ENCODE measurements at regions not wholly inside any gene's neighbourhood (a gene's known extent, or its start where the extent isn't known, plus 50 kb on each side); places are given as distances from the start of the nearest gene placed in this dataset.

DNA sequence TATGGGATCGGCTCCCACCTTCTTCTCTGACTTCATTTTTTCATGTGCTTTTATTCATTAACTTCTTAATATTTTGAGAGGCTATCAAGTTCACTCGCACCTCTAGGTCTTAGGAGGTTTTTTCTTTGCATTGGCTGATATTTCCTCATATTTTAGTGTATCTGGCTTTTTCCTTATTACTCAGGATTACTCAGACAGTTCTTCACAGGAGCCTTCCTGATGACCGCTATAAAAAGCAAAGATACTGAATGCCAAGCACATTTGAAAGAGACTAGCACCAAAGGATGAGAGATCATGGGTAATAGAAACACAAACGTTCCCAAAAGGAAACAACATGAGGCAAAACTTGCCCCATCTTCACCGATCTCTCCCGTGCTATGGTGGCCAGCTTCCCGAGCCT lies 409.2 kb upstream of the KLF6 start:
- Mint-ChIP-seq H3K27ac (ENCODE audit: unreplicated experiment) (no peak overlapping the region), H3K36me3 (ENCODE audit: low read depth, unreplicated experiment) (peaks cover 2% of the 10 kb centered on the region), H3K27me3 (ENCODE audit: low read depth, unreplicated experiment) (no peaks in the 10 kb centered on the region), H3K4me3 (ENCODE audit: unreplicated experiment) (no peak overlapping the region), H3K4me1 (ENCODE audit: low read depth, unreplicated experiment) (peaks cover 7% of the 10 kb centered on the region), H3K9me3 (ENCODE audit: unreplicated experiment) (no peaks in the 10 kb centered on the region)
- Histone ChIP-seq H3K79me2 (ENCODE audit: insufficient read depth, low read length) (no peaks in the 10 kb centered on the region), H3K4me3 (ENCODE audit: insufficient read depth, low read depth, low read length) (no peak overlapping the region), H3K36me3 (ENCODE audit: insufficient read depth, low read length) (no peaks in the 10 kb centered on the region), H3K27me3 (ENCODE audit: insufficient read depth, low read length) (no peaks in the 10 kb centered on the region), H2AFZ (ENCODE audit: low read depth, low read length) (no peak overlapping the region), H3K4me2 (ENCODE audit: low read length) (no peak overlapping the region), H4K20me1 (ENCODE audit: insufficient read depth, low read length) (no peaks in the 10 kb centered on the region), H3K27ac (ENCODE audit: low read depth, low read length) (peak overlapping the region; percentile 8), H3K9me3 (ENCODE audit: insufficient read depth, low read depth, low read length) (no peaks in the 10 kb centered on the region), H3K4me1 (ENCODE audit: insufficient read depth, low read length) (no peaks in the 10 kb centered on the region), H3K9ac (ENCODE audit: low read length) (no peak overlapping the region)
- no peak for TF ChIP-seq EZH2 (IDR thresholded peaks at IDR 0.05; ENCODE audit: insufficient read depth, low read length)
- no peak for DNase-seq (ENCODE audit: low read depth)
- FAIRE-seq, result no peak

DNA sequence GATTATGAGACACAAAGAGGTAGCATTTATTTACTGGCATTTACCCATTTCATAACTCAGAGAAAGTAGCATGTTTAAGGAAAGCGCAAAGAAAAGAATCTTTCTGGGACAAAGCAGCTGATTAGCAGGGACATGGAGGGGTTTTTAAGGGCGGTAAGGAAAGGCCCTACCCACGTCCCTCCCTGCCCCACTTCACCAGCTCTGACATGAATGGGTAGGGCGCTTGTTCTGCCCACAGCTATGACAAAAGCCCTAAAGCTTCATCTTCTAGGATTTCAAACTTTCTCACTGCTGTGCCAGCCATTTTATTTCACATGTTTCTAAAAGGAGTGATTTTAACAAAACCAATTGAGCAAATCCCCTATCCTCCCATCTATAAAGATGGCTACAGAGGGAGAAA lies 406.9 kb upstream of the KLF6 start:
- no peak for DNase-seq (ENCODE audit: low read depth)
- Mint-ChIP-seq H3K9me3 (ENCODE audit: unreplicated experiment) (no peaks in the 10 kb centered on the region), H3K4me1 (ENCODE audit: low read depth, unreplicated experiment) (peaks cover 4% of the 10 kb centered on the region), H3K27ac (ENCODE audit: unreplicated experiment) (no peak overlapping the region), H3K36me3 (ENCODE audit: low read depth, unreplicated experiment) (peaks cover 2% of the 10 kb centered on the region), H3K27me3 (ENCODE audit: low read depth, unreplicated experiment) (peaks cover under 1% of the 10 kb centered on the region), H3K4me3 (ENCODE audit: unreplicated experiment) (no peak overlapping the region)
- no peak overlapping the region for H3K27ac ChIP-seq (ENCODE audit: low read depth, low read length)
- H3K9me3 ChIP-seq (ENCODE audit: insufficient read depth, low read depth, low read length), result no peaks in the 10 kb centered on the region
- no peaks in the 10 kb centered on the region for H3K36me3 ChIP-seq (ENCODE audit: insufficient read depth, low read length)
- no peak overlapping the region for H3K4me3 ChIP-seq (ENCODE audit: insufficient read depth, low read depth, low read length)
- H2AFZ ChIP-seq (ENCODE audit: low read depth, low read length), result no peak overlapping the region
- no peaks in the 10 kb centered on the region for H3K79me2 ChIP-seq (ENCODE audit: insufficient read depth, low read length)
- no peaks in the 10 kb centered on the region for H4K20me1 ChIP-seq (ENCODE audit: insufficient read depth, low read length)
- TF ChIP-seq, protein P1, sequence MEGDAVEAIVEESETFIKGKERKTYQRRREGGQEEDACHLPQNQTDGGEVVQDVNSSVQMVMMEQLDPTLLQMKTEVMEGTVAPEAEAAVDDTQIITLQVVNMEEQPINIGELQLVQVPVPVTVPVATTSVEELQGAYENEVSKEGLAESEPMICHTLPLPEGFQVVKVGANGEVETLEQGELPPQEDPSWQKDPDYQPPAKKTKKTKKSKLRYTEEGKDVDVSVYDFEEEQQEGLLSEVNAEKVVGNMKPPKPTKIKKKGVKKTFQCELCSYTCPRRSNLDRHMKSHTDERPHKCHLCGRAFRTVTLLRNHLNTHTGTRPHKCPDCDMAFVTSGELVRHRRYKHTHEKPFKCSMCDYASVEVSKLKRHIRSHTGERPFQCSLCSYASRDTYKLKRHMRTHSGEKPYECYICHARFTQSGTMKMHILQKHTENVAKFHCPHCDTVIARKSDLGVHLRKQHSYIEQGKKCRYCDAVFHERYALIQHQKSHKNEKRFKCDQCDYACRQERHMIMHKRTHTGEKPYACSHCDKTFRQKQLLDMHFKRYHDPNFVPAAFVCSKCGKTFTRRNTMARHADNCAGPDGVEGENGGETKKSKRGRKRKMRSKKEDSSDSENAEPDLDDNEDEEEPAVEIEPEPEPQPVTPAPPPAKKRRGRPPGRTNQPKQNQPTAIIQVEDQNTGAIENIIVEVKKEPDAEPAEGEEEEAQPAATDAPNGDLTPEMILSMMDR (IDR thresholded peaks at IDR 0.05; ENCODE audit: insufficient read depth, low read depth, low read length), result no peak
- H3K27me3 ChIP-seq (ENCODE audit: insufficient read depth, low read length), result no peaks in the 10 kb centered on the region
- FAIRE-seq, result no peak
- H3K9ac ChIP-seq (ENCODE audit: low read length), result no peak overlapping the region
- no peaks in the 10 kb centered on the region for H3K4me1 ChIP-seq (ENCODE audit: insufficient read depth, low read length)
- no peak overlapping the region for H3K4me2 ChIP-seq (ENCODE audit: low read length)

DNA sequence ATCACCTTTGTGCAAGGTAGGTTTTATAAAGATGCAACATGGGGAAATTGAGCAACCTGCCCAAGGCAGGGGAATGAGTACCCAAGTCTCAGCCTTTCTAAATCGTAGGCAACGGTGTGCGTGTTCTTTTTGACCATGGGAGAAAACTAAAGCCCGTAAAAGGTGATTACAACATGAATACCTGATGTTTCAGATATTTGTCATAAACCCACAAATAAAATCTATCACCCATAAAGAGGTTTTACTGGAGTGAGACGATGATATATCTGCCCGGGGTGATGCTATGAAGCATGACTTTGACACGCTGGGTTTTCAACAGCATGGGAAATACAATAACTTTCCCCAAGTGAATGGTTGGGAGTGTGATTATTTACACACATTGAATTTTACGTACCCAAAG lies 406.3 kb upstream of the KLF6 start:
- H3K4me3 ChIP-seq (ENCODE audit: insufficient read depth, low read depth, low read length), result no peak overlapping the region
- no peaks in the 10 kb centered on the region for H3K4me1 ChIP-seq (ENCODE audit: insufficient read depth, low read length)
- H3K4me1 Mint-ChIP-seq (ENCODE audit: low read depth, unreplicated experiment), result no peaks in the 10 kb centered on the region
- H4K20me1 ChIP-seq (ENCODE audit: insufficient read depth, low read length), result no peaks in the 10 kb centered on the region
- H3K27me3 Mint-ChIP-seq (ENCODE audit: low read depth, unreplicated experiment), result peaks cover 3% of the 10 kb centered on the region
- no peaks in the 10 kb centered on the region for H3K27me3 ChIP-seq (ENCODE audit: insufficient read depth, low read length)
- no peaks in the 10 kb centered on the region for H3K9me3 ChIP-seq (ENCODE audit: insufficient read depth, low read depth, low read length)
- no peak overlapping the region for H3K27ac ChIP-seq (ENCODE audit: low read depth, low read length)
- H3K9me3 Mint-ChIP-seq (ENCODE audit: unreplicated experiment), result no peaks in the 10 kb centered on the region
- no peak overlapping the region for H2AFZ ChIP-seq (ENCODE audit: low read depth, low read length)
- TF ChIP-seq EZH2 (IDR thresholded peaks at IDR 0.05; ENCODE audit: insufficient read depth, low read length), result no peak
- TF ChIP-seq, protein P1 (IDR thresholded peaks at IDR 0.05; ENCODE audit: insufficient read depth, low read depth, low read length), result no peak
- no peak overlapping the region for H3K4me2 ChIP-seq (ENCODE audit: low read length)
- no peak overlapping the region for H3K27ac Mint-ChIP-seq (ENCODE audit: unreplicated experiment)
- no peak overlapping the region for H3K4me3 Mint-ChIP-seq (ENCODE audit: unreplicated experiment)
- H3K9ac ChIP-seq (ENCODE audit: low read length), result no peak overlapping the region
- DNase-seq (ENCODE audit: low read depth) (no peak), FAIRE-seq (no peak)
- no peaks in the 10 kb centered on the region for H3K79me2 ChIP-seq (ENCODE audit: insufficient read depth, low read length)
- peaks cover 2% of the 10 kb centered on the region for H3K36me3 Mint-ChIP-seq (ENCODE audit: low read depth, unreplicated experiment)
- no peaks in the 10 kb centered on the region for H3K36me3 ChIP-seq (ENCODE audit: insufficient read depth, low read length)
